ENCODE measurements at regions not wholly inside any gene's neighbourhood (a gene's known extent, or its start where the extent isn't known, plus 50 kb on each side); places are given as distances from the start of the nearest gene placed in this dataset.

DNA sequence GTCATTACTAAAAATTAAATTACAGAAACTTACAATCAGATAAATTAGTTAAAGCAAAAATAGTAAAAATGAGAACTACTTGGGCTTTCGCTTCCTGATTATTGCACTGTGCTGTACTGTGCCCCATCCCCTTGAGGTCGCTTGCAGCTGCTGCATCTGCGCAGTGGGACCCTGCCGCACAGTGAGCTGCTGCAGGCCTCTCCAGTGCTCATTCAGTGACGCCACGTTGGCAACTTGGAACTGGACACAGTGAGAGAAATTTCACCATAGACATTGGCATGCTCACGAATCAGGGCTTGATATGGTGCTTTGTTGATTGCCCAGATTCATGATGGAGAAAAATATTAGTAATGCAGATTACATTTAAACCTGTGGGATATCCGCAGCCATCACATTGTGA is 290.8 kb upstream of the MYT1L start:
- intact Hi-C loops (cut with DNase I; ENCODE audit: low total_unique reads): no loop called here
- Histone ChIP-seq H3K36me3 (no peaks in the 10 kb centered on the region), H3K27ac (no peak overlapping the region), H3K27me3 (no peaks in the 10 kb centered on the region), H3K4me1 (no peaks in the 10 kb centered on the region), H3K4me3 (no peak overlapping the region), H3K9me3 (no peaks in the 10 kb centered on the region)
- TF ChIP-seq, protein P1, sequence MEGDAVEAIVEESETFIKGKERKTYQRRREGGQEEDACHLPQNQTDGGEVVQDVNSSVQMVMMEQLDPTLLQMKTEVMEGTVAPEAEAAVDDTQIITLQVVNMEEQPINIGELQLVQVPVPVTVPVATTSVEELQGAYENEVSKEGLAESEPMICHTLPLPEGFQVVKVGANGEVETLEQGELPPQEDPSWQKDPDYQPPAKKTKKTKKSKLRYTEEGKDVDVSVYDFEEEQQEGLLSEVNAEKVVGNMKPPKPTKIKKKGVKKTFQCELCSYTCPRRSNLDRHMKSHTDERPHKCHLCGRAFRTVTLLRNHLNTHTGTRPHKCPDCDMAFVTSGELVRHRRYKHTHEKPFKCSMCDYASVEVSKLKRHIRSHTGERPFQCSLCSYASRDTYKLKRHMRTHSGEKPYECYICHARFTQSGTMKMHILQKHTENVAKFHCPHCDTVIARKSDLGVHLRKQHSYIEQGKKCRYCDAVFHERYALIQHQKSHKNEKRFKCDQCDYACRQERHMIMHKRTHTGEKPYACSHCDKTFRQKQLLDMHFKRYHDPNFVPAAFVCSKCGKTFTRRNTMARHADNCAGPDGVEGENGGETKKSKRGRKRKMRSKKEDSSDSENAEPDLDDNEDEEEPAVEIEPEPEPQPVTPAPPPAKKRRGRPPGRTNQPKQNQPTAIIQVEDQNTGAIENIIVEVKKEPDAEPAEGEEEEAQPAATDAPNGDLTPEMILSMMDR (IDR thresholded peaks at IDR 0.05): no peak
- DNase-seq: no peak

DNA sequence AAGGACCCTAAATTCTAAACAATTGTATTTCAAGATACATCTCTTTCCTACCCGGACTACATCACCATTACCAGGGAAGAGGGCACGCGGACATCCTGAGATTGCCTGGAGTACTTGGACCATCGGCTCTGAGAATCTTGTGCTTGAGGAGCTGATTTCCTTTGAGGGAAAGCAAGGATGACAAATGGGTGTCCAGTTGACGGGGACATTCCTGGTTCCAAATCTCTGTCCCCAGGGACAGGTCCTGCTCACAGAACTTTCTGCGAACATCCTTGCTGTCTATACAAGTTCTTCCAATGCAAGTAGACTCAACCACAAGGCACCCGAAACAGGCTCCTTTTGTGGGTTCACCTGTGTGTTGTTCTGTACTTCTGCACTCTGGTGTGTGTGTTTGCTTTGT is 289.5 kb upstream of the MYT1L start:
- Histone ChIP-seq H3K4me3 (no peak overlapping the region), H3K9me3 (no peaks in the 10 kb centered on the region), H3K36me3 (no peaks in the 10 kb centered on the region), H3K27me3 (no peaks in the 10 kb centered on the region), H3K4me1 (no peaks in the 10 kb centered on the region), H3K27ac (no peak overlapping the region)
- no peak for DNase-seq
- intact Hi-C loops (cut with DNase I; ENCODE audit: low total_unique reads): no loop called here
- no peak for TF ChIP-seq POLR2A (IDR thresholded peaks at IDR 0.05)
- TF ChIP-seq, protein P1 (IDR thresholded peaks at IDR 0.05): no peak

DNA sequence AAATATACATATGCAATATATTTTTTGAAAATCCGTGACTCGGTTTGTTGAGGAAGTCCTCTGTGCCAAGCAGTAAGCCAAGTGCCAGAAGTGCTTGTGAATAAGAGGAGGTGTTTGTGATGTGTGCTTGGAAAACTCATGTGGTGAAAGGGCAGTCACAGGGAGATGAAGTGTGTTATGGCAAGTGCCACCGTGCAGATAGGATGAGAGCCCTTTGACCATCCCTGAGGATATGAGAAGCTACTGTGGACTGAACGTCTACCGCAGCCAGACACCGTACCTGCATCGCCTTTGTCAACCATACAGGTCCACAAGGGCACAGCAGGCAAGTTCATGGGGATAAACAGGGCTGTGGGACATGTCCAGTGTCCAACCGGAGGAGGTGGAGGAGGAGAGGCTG is 288.9 kb upstream of the MYT1L start:
- Histone ChIP-seq H3K4me3 (no peak overlapping the region), H3K27ac (no peak overlapping the region), H3K36me3 (no peaks in the 10 kb centered on the region), H3K27me3 (no peaks in the 10 kb centered on the region), H3K9me3 (no peaks in the 10 kb centered on the region), H3K4me1 (no peaks in the 10 kb centered on the region)
- TF ChIP-seq, protein P1 (IDR thresholded peaks at IDR 0.05): no peak
- TF ChIP-seq POLR2A (IDR thresholded peaks at IDR 0.05): no peak
- intact Hi-C loops (cut with DNase I; ENCODE audit: low total_unique reads): no loop called here
- no peak for DNase-seq

DNA sequence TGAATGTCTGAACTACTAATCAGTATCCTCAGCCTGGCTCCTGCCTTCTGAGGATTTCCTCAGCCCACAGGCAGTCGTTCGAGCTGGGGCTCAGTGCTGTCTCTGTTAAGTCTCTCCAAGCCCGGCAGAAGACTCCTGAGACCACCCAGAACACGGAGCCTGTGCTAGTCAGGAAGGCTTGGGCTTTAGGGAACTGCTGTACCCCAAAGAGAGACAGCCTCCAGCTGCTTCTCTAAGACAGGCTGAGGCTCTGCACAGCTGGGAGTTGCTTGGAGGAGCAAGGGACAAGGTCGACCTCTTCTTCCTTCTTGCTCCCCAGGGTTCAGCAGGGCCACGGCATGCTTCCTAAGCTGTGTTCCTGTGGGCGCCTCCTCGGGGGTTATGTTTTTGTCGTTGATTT is 283.4 kb upstream of the MYT1L start:
- Histone ChIP-seq H3K36me3 (no peaks in the 10 kb centered on the region), H3K27me3 (no peaks in the 10 kb centered on the region), H3K4me1 (no peaks in the 10 kb centered on the region), H3K4me3 (no peak overlapping the region), H3K9me3 (no peaks in the 10 kb centered on the region), H3K27ac (no peak overlapping the region)
- TF ChIP-seq, protein P1 (IDR thresholded peaks at IDR 0.05): no peak
- TF ChIP-seq POLR2A (IDR thresholded peaks at IDR 0.05): no peak
- intact Hi-C loops (cut with DNase I; ENCODE audit: low total_unique reads): no loop called here
- DNase-seq: no peak

DNA sequence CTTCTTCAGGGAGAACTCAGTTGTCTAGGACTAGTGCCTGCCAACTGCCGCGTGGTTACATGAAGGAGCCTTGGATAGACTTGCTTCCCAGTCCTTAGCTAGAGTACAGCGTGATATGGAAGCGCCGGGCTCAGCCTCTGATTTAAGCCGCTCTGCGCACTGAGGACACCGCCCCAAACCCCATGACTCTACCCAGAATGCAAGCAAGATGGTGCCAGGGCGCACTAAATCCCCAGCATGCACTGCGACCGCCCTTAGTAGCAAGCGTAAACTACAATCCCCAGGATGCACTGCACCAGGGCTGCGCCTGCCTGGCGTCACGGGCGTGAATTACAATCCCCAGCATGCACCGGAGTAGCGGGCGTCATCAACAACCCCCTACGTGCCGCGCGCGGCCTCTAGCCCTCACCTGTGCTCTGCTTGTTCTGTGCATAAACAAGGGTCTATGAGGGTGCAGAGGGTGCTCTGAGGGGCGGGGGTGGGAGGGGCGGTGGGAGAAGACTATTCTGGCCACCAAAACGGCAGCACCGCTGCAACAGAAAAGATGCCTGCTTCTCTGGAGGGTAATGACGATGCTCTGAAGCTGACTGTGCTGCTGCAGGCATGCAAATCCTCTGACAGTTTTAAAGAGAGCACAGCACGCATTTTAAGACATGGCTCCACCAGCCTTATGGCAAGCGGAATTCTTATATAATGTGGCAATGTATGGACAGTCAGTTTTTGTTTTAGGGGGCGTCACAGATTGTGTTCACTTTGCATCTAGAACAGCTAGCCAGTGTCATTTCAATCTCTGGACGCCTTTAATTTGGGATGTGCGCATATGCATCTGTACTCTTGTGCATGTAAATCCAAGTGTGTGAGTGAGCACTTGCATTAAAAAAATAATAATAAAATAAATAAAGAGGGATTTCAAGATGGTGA is 282.5 kb upstream of the MYT1L start:
- no peaks in the 10 kb centered on the region for H3K36me3 ChIP-seq
- DNase-seq: peak; percentile 74 to 81
- H3K27me3 ChIP-seq: no peaks in the 10 kb centered on the region
- peak overlapping the region; percentile 42 to 44 for H3K27ac ChIP-seq
- peak overlapping the region; percentile 33 to 45 for H3K4me3 ChIP-seq
- intact Hi-C loops (cut with DNase I; ENCODE audit: low total_unique reads): no loop called here
- H3K9me3 ChIP-seq: no peaks in the 10 kb centered on the region
- H3K4me1 ChIP-seq: no peaks in the 10 kb centered on the region
- TF ChIP-seq POLR2A (IDR thresholded peaks at IDR 0.05): no peak
- TF ChIP-seq, protein P1 (IDR thresholded peaks at IDR 0.05): no peak

All from uterus (tissue), 3 donors.